Coronary artery (tissue), 2 donors: ENCODE measurements at regions not wholly inside any gene's neighbourhood (a gene's known extent, or its start where the extent isn't known, plus 50 kb on each side); places are given as distances from the start of the nearest gene placed in this dataset.

ENCODE experiments used
- DNase-seq: peaks from one replicate; pipeline ENCODE4 v3.0.0-alpha.2; 2017; ENCODE audit warnings: low spot score
- H3K27ac ChIP-seq, 2 donors: fragments of 200-600 bp; sonication (generic); one replicate each; pipeline ENCODE4 v1.5.1; 2016 to 2019
- H3K4me3 ChIP-seq: fragments of 200-600 bp; sonication (generic); 2 replicates; pipeline ENCODE4 v1.5.1; 2016; ENCODE audit warnings: mild to moderate bottlenecking, moderate library complexity
- TF ChIP-seq, protein P1 (sequence below): fragments of 200-600 bp; sonication (generic); IDR thresholded peaks from one replicate; pipeline ENCODE4 v1.5.1; 2019; ENCODE audit warnings: antibody characterized with exemption

DNA sequence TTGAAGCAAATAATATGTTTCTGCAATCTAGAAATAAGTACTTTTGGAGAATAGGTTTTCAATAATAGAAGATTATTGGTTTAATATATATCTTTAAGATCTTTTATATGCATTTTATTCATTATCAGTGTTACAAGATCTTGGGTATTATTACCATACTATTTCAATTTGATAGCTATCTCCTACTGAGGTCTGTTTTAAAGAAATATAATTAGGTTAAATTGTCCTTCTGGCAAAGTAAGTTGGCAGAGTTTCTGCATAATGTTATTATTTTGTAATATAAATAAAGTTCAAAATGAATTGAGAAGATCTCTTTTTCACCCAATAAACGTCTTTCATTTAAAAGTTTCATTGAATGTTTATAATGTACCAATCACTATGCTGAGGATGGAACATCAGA, 443.7 kb downstream of the FAT4 start:
- DNase-seq = no peak
- Histone ChIP-seq H3K27ac (no peak overlapping the region), H3K4me3 (no peak overlapping the region)
- TF ChIP-seq, protein P1, sequence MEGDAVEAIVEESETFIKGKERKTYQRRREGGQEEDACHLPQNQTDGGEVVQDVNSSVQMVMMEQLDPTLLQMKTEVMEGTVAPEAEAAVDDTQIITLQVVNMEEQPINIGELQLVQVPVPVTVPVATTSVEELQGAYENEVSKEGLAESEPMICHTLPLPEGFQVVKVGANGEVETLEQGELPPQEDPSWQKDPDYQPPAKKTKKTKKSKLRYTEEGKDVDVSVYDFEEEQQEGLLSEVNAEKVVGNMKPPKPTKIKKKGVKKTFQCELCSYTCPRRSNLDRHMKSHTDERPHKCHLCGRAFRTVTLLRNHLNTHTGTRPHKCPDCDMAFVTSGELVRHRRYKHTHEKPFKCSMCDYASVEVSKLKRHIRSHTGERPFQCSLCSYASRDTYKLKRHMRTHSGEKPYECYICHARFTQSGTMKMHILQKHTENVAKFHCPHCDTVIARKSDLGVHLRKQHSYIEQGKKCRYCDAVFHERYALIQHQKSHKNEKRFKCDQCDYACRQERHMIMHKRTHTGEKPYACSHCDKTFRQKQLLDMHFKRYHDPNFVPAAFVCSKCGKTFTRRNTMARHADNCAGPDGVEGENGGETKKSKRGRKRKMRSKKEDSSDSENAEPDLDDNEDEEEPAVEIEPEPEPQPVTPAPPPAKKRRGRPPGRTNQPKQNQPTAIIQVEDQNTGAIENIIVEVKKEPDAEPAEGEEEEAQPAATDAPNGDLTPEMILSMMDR = no peak

- no peak for DNase-seq
- Histone ChIP-seq H3K27ac (no peak overlapping the region), H3K4me3 (no peak overlapping the region)
- TF ChIP-seq, protein P1 = no peak
Measured at GRCh38 chr4:125760201-125760819, 445.6 kb downstream of the FAT4 start.

DNA sequence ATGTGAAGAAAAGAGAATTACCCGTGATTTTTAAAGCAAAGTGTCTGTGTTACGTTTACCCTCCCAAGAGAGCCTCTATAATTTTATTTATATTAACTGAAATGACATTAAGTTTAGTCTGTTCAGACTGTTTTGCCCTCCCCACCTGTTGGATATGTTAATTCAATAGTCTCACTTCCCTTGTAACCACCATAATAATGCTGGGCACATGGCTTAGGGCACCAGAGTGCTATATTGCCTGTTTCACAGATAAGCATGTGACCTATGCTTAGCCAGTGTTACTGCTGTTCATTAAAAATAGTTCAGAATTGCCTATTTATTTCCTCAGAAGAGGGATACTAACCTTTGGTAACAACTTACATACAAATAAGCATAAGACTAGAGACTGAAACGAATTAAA, 446.2 kb downstream of the FAT4 start:
- TF ChIP-seq, protein P1 = no peak
- Histone ChIP-seq H3K27ac (no peak overlapping the region), H3K4me3 (no peak overlapping the region)
- DNase-seq = no peak

GRCh38 chr4:125762537-125762936, 447.8 kb downstream of the FAT4 start:
- TF ChIP-seq, protein P1 = no peak
- H3K27ac ChIP-seq = no peak overlapping the region
- no peak overlapping the region for H3K4me3 ChIP-seq
- no peak for DNase-seq

- H3K27ac ChIP-seq = no peak overlapping the region
- DNase-seq = no peak
- TF ChIP-seq, protein P1 = no peak
- no peak overlapping the region for H3K4me3 ChIP-seq
Measured at GRCh38 chr4:125765941-125766340, 451.2 kb downstream of the FAT4 start.

DNA sequence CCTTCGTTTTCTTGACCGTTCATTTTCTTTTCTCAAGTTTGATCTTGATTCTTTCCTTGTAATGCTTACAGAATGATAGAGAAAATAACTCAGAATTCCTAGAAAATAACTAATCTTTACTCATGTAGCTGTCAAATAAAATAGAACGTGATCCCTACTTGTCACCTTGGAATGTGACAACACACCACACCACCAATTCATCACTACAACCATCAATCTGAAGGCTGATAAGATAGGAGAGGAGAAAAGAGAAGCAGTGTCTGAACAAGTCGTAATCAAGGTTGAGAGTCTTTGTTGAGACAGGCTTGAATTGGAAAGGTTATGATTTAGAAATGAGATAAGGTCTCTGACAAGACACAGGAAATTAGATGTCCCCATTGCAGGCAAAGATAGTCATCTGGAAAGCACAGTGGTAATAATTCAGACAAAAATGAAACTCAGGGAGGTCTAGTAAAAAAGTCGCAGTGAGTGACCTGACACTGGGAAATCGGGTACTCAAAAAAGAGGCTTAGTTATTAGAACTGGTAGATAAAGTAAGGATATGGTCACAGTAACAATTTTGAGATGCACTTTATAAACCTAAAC, 456.2 kb downstream of the FAT4 start:
- TF ChIP-seq, protein P1 = no peak
- Histone ChIP-seq H3K27ac (no peak overlapping the region), H3K4me3 (no peak overlapping the region)
- DNase-seq = no peak

GRCh38 chr4:125772680-125773079, 457.9 kb downstream of the FAT4 start:
- TF ChIP-seq, protein P1 = no peak
- DNase-seq = no peak
- Histone ChIP-seq H3K4me3 (no peak overlapping the region), H3K27ac (no peak overlapping the region)
